NB4 (cell line): ENCODE measurements at regions not wholly inside any gene's neighbourhood (a gene's known extent, or its start where the extent isn't known, plus 50 kb on each side); places are given as distances from the start of the nearest gene placed in this dataset.

Experiments used
- MAX ChIP-seq: IDR thresholded peaks from 2 replicates; pipeline ENCODE4 v1.6.1; 2011; ENCODE audit warnings: low read depth, low read length
- MYC ChIP-seq: IDR thresholded peaks from 2 replicates; pipeline ENCODE4 v1.6.1; 2011; ENCODE audit warnings: low read depth, low read length
- POLR2A ChIP-seq: IDR thresholded peaks from 2 replicates; pipeline ENCODE4 v1.6.1; 2011; ENCODE audit warnings: mild to moderate bottlenecking; ENCODE audit not compliant: insufficient read length; ENCODE audit errors: extremely low read depth
- TF ChIP-seq, protein P1 (sequence below): IDR thresholded peaks from one replicate; pipeline ENCODE4 v1.5.1; 2012; ENCODE audit warnings: low read depth, low read length

DNA sequence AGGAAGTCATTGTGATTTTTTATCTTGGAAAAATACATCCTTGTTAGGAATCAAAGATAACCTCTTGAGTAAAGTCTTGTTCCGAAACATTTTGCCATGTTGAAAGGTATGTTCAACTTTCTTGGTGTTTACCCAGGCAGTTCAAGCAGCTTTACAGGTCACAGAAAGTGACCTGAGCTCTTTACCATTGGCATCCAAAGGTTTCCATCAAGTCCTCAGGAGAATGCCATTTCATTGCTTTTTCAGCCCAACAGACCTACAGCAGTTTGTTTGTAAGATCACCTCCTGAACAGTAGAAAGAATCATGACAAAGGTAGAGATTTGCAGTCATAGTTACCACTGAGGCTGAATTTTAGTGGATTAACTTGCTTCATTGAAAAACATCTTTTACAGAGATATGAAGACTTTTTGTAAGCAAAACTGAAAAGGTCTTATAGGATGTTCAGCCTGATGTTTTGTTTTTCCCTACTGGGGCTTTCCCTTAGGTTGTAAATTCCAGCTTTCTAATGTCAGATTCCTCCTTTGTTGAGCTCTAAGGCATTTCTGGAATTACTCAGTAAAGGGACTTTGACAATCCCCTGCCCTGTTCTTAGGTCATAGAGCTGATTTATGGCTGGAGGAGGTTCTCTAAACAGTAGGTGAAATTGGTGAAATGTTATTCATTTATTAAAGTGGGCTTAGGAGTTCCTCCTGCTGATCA lies 236.8 kb upstream of the RBMS1 start:
- TF ChIP-seq POLR2A = no peak
- TF ChIP-seq, protein P1, sequence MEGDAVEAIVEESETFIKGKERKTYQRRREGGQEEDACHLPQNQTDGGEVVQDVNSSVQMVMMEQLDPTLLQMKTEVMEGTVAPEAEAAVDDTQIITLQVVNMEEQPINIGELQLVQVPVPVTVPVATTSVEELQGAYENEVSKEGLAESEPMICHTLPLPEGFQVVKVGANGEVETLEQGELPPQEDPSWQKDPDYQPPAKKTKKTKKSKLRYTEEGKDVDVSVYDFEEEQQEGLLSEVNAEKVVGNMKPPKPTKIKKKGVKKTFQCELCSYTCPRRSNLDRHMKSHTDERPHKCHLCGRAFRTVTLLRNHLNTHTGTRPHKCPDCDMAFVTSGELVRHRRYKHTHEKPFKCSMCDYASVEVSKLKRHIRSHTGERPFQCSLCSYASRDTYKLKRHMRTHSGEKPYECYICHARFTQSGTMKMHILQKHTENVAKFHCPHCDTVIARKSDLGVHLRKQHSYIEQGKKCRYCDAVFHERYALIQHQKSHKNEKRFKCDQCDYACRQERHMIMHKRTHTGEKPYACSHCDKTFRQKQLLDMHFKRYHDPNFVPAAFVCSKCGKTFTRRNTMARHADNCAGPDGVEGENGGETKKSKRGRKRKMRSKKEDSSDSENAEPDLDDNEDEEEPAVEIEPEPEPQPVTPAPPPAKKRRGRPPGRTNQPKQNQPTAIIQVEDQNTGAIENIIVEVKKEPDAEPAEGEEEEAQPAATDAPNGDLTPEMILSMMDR = no peak
- no peak for TF ChIP-seq MAX
- no peak for TF ChIP-seq MYC
